Body of pancreas (tissue), 4 donors: ENCODE measurements at regions not wholly inside any gene's neighbourhood (a gene's known extent, or its start where the extent isn't known, plus 50 kb on each side); places are given as distances from the start of the nearest gene placed in this dataset.
"Not testable (repeated sequence)": the region's sequence is repeated elsewhere in the genome, so short reads cannot be mapped to it uniquely, and the experiment has no call there.

Source experiments
- CTCF ChIP-seq, 7 experiments: fragments of 450-650 bp in 4 of 7; fragments of 200-600 bp in 3 of 7; sonication (generic) in 3 of 7; IDR thresholded peaks; one replicate each; pipeline ENCODE4 v1.5.1; 2016 to 2019; ENCODE audit warnings: antibody characterized with exemption in 7 of 7
- POLR2A ChIP-seq, 3 donors: fragments of 450-650 bp; IDR thresholded peaks; one replicate each; pipeline ENCODE4 v1.6.1; 2016; ENCODE audit warnings: antibody characterized with exemption in 3 of 3, mild to moderate bottlenecking in 2 of 3

DNA sequence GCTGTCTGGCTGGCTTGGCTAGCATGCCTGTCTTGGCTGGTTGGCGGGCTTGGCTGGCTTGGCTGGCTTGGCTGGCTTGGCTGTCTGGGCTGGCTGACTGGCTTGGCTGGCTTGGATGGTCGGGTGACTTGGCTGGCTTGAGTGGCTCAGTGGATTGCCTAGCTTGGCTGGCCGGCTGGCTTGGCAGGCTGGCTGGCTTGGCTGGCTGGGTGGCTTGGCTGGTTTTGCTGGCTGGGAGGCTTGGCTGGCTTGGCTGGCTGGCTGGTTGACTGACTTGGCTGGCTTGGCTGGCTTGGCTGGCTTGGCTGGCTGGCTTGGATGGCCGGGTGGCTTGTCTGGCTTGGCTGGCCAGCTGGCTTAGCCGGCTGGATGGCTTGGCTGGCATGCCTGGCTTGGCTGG lies 2828.4 kb downstream of the RPIA start:
- not testable (repeated sequence) for TF ChIP-seq CTCF, POLR2A (IDR thresholded peaks at IDR 0.05)
